Choroid plexus epithelial cell (primary cell): ENCODE measurements at regions not wholly inside any gene's neighbourhood (a gene's known extent, or its start where the extent isn't known, plus 50 kb on each side); places are given as distances from the start of the nearest gene placed in this dataset.
A peak's percentile ranks its signal among the peaks of the same experiment; 100 is the strongest.

Source experiments
- DNase-seq: peaks from one replicate; pipeline ENCODE4 v3.0.0-alpha.2; 2010; ENCODE audit warnings: low read depth
- H3K4me3 ChIP-seq: 2 replicates; pipeline ENCODE4 v1.5.1; 2011; ENCODE audit warnings: low read depth, mild to moderate bottlenecking, control low read depth, low read length, moderate library complexity
- CTCF ChIP-seq: conservative IDR thresholded peaks from 2 replicates; pipeline ENCODE4 v1.5.1; 2011; ENCODE audit warnings: low read depth, mild to moderate bottlenecking, control low read depth, inconsistent platforms, low read length, moderate library complexity

GRCh38 chr10:90396721-90397120 is 461.1 kb downstream of the HTR7 start:
- no peak overlapping the region for H3K4me3 ChIP-seq
- TF ChIP-seq CTCF, result no peak
- no peak for DNase-seq

- peak; percentile 71 for DNase-seq
- no peak for TF ChIP-seq CTCF
- no peak overlapping the region for H3K4me3 ChIP-seq
Measured at GRCh38 chr10:90398566-90398965, 459.3 kb downstream of the HTR7 start.

- TF ChIP-seq CTCF, result no peak
- H3K4me3 ChIP-seq, result no peak overlapping the region
- no peak for DNase-seq
Measured at GRCh38 chr10:90399782-90400181, 458.1 kb downstream of the HTR7 start.

GRCh38 chr10:90403211-90404000 is 454.4 kb downstream of the HTR7 start:
- TF ChIP-seq CTCF, result no peak
- no peak for DNase-seq
- H3K4me3 ChIP-seq, result no peak overlapping the region

GRCh38 chr10:90407131-90407530 is 450.7 kb downstream of the HTR7 start:
- peak; percentile 47 for DNase-seq
- H3K4me3 ChIP-seq, result no peak overlapping the region
- no peak for TF ChIP-seq CTCF

GRCh38 chr10:90407851-90408250 is 450.0 kb downstream of the HTR7 start:
- no peak overlapping the region for H3K4me3 ChIP-seq
- no peak for DNase-seq
- TF ChIP-seq CTCF, result no peak

GRCh38 chr10:90412582-90412981 is 445.3 kb downstream of the HTR7 start:
- no peak for TF ChIP-seq CTCF
- DNase-seq, result no peak
- no peak overlapping the region for H3K4me3 ChIP-seq
